ENCODE measurements at regions not wholly inside any gene's neighbourhood (a gene's known extent, or its start where the extent isn't known, plus 50 kb on each side); places are given as distances from the start of the nearest gene placed in this dataset.

DNA sequence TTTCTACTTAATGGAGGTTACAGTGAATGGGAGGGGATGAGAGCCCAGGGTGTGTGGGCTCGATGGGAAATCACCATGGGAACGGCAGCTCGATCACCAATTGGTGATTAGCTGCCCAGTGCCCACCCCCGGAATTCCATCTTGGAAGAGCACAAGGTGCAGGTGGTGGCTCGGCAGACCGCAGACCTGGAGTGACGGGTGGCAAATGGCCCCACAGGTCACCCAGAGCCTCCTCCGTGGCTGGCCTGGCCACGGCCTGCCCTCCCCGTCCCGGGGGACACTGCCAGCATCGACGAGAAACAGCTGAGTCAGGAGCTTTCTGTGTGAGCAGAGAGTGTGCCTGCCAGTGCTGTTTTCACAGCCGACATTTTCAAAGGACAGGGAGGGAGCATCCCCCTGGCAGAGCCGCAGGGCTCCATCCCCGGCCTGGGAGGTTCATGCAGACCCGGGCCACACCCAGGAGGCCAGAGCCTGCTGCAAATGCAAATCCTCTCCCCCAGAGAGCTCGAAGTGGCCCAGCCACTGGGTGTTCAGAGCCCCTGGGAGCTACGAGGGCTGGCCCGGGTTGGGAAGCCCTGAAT is 176.4 kb upstream of the MYT1L start:
- DNase-seq (ENCODE audit: extremely low read depth, low read depth) = no peak

DNA sequence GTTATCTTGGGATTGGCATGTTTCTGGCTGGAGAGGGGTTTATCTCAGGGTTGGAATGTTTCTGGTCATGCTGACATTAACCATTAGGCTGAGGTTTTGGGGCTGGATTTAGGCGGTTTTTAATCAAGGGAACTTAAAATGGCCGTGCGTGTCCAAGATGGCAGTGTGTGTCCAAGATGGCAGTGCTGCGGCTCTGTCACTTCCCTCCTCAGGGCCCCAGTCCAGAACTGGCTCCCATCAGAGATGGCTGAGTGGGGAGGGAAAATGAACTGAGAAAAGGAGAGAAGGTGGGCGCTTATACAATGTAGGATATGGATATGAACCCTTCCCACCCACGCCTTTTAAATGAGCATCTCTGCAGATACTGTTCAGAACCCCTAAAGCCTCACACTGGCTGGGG is 175.5 kb upstream of the MYT1L start:
- DNase-seq (ENCODE audit: extremely low read depth, low read depth) = no peak
- TF ChIP-seq, protein P1, sequence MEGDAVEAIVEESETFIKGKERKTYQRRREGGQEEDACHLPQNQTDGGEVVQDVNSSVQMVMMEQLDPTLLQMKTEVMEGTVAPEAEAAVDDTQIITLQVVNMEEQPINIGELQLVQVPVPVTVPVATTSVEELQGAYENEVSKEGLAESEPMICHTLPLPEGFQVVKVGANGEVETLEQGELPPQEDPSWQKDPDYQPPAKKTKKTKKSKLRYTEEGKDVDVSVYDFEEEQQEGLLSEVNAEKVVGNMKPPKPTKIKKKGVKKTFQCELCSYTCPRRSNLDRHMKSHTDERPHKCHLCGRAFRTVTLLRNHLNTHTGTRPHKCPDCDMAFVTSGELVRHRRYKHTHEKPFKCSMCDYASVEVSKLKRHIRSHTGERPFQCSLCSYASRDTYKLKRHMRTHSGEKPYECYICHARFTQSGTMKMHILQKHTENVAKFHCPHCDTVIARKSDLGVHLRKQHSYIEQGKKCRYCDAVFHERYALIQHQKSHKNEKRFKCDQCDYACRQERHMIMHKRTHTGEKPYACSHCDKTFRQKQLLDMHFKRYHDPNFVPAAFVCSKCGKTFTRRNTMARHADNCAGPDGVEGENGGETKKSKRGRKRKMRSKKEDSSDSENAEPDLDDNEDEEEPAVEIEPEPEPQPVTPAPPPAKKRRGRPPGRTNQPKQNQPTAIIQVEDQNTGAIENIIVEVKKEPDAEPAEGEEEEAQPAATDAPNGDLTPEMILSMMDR (IDR thresholded peaks at IDR 0.05; ENCODE audit: low read depth, low read length) = no peak

More for the DNA sequence above, 176.4 kb upstream of the MYT1L start:
- TF ChIP-seq, protein P1 (IDR thresholded peaks at IDR 0.05; ENCODE audit: low read depth, low read length) = no peak

DNA sequence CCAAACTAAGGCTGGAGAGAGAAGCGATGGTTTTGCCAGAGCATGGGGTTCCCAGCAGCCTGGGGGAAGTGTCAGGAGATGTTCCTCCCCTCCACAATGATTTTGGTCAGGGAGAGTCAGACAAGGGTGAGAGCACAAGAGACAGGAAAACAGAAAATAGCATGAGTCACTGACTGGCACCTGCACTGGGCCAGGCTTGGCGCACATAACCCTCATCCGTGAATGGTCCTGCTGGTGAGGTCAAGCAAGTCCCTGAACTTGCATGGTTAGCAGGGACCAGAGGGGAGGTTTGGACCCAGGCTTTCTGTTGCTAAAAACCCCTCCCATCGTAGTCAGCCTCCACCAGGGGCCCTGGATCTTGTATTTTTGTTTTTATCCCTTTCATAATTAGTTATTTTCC is 174.5 kb upstream of the MYT1L start:
- DNase-seq (ENCODE audit: extremely low read depth, low read depth) = no peak
- TF ChIP-seq, protein P1 (IDR thresholded peaks at IDR 0.05; ENCODE audit: low read depth, low read length) = no peak

DNA sequence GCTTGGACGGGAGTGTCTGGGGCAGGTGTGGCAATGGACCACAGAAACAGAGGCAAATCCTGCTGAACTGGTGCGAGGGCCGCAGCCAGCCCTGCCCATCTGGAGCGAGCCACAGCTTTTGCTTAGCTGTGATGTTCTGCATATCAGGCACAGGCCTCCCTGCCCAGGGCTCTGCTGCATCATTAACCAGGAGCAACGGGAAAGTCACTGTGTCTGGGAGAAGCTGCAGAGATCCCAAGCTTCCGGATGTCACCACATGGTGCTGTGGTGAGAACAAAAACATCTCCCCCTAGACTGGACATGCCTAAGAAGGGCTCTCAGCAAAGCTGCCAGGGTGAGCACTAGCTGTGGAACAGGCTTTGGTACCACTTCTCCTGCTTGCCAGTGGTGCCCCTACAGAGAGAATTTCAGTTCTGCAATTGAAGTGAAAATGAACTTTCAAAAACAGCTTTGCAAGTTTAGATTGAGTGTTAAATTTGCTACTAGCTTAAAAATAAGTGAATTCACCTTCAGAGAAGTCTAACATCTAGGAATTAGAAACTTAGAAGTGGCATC is 172.9 kb upstream of the MYT1L start:
- TF ChIP-seq, protein P1 (IDR thresholded peaks at IDR 0.05; ENCODE audit: low read depth, low read length) = no peak
- no peak for DNase-seq (ENCODE audit: extremely low read depth, low read depth)

DNA sequence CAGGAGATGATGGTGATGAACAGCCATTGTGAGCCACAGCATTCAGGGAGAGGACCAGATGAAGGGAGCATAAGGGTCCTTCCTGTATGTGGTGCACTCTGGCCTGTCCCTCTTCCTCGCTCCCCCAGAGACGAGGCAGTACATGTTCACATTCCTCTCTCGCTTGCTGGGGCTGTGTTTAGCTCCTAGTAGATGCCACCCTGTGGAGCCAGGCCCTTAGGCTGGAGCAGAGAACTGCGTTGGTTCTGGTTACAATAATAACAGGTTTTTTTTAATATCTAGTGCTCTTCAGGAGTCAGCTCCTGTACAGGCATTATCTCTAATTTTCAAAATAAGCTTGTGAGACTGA is 171.1 kb upstream of the MYT1L start:
- DNase-seq (ENCODE audit: extremely low read depth, low read depth) = no peak
- TF ChIP-seq, protein P1 (IDR thresholded peaks at IDR 0.05; ENCODE audit: low read depth, low read length) = no peak

DNA sequence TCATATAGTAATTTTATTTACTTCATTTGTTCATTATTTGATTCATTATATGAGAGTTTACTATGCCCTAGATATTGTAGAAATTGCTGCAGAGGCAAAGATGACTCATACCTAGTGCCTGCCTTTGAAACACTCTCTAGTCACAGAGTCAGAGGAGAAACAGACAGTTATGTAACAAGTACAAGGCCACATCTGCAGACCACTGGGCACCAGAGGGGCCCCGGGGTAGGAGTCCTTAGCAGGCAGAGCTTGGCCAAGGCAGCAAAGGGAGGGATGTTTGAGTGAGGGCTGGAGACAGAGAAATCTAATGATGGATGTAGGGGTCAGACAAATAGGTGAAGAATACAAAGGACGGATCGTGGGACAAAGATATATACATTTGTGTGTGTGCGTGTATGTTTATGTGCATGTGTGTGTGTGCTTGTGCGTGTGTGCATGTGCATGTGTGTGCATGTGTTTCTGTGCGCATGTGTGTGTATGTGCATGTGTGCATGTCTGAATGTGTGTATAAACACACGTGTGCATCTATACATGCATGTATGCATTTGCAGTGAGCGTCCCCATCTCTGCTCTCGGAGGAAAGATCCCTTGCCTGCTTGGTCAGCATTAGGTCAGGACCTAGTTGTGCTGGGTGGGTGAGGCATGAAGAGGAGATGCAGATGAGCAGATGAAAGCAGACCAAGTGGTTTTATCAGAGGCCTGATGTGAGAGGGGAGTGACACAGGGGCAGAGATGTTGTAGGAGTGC is 170.6 kb upstream of the MYT1L start:
- no peak for DNase-seq (ENCODE audit: extremely low read depth, low read depth)
- TF ChIP-seq, protein P1 (IDR thresholded peaks at IDR 0.05; ENCODE audit: low read depth, low read length) = no peak

DNA sequence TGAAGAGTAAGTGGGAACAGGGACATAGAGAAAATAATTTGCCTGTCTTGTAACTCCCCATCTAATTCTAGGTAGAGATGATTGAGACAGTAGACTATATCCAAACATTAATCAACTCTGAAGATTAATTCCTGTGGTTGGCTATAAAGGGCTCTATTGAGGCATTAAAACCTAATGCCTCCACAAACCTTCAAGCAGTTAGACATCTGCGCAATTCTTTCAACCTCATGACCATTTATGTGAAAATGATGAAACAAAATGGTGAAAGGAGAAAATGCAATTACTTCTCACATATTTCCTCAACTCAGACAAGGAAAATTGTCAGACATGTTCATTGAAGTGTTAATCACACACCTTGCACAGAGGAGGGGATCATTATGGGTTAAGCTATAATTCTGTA is 164.5 kb upstream of the MYT1L start:
- TF ChIP-seq, protein P1 (IDR thresholded peaks at IDR 0.05; ENCODE audit: low read depth, low read length) = no peak

More for the DNA sequence above, 164.5 kb upstream of the MYT1L start:
- DNase-seq (ENCODE audit: extremely low read depth, low read depth) = no peak

Data from AG09319 (cell line).